ENCODE measurements at regions not wholly inside any gene's neighbourhood (a gene's known extent, or its start where the extent isn't known, plus 50 kb on each side); places are given as distances from the start of the nearest gene placed in this dataset.

- intact Hi-C loops (cut with DNase I), result no loop called here
- H3K4me1 ChIP-seq, result no peaks in the 10 kb centered on the region
- TF ChIP-seq POLR2AphosphoS5 (IDR thresholded peaks at IDR 0.05), result no peak
- no peak for TF ChIP-seq POLR2A (IDR thresholded peaks at IDR 0.05)
- no peak for TF ChIP-seq EP300 (IDR thresholded peaks at IDR 0.05)
- TF ChIP-seq, protein P1, sequence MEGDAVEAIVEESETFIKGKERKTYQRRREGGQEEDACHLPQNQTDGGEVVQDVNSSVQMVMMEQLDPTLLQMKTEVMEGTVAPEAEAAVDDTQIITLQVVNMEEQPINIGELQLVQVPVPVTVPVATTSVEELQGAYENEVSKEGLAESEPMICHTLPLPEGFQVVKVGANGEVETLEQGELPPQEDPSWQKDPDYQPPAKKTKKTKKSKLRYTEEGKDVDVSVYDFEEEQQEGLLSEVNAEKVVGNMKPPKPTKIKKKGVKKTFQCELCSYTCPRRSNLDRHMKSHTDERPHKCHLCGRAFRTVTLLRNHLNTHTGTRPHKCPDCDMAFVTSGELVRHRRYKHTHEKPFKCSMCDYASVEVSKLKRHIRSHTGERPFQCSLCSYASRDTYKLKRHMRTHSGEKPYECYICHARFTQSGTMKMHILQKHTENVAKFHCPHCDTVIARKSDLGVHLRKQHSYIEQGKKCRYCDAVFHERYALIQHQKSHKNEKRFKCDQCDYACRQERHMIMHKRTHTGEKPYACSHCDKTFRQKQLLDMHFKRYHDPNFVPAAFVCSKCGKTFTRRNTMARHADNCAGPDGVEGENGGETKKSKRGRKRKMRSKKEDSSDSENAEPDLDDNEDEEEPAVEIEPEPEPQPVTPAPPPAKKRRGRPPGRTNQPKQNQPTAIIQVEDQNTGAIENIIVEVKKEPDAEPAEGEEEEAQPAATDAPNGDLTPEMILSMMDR (IDR thresholded peaks at IDR 0.05), result no peak
- no peaks in the 10 kb centered on the region for H3K9me3 ChIP-seq
- no peaks in the 10 kb centered on the region for H3K36me3 ChIP-seq
- 88 to 89% methylated on average over 1 of the region's 1 CpG for WGBS, 2 donors
- DNase-seq, result no peak
- no peak overlapping the region for H3K27ac ChIP-seq
- no peak overlapping the region for H3K4me3 ChIP-seq
- H3K27me3 ChIP-seq, result peaks cover 0 to 9% (median 0%) of the 10 kb centered on the region in 3 donors
Observed at GRCh38 chr22:22093743-22094142, 111.2 kb upstream of the TOP3B start.

DNA sequence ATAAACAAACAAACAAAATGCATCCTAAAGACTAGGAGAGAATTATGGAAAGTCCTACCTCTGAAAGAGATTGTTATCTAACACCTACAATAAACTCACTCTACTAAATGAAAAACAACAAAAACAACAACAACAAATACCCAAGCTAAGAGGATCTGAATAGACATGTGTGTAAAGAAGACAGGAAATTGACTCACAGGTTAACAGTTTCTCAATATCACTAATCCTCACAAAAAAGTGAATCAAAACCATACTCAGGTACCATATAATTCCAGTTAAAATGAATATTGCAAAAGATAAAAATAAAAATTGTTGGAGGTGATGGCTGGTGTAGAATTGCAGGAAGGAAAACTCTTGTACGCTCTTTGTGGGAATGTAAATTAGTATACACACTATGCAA lies 110.4 kb upstream of the TOP3B start:
- TF ChIP-seq, protein P1 (IDR thresholded peaks at IDR 0.05), result no peak
- TF ChIP-seq POLR2AphosphoS5 (IDR thresholded peaks at IDR 0.05) (no peak), POLR2A (IDR thresholded peaks at IDR 0.05) (no peak), EP300 (IDR thresholded peaks at IDR 0.05) (no peak)
- Histone ChIP-seq H3K27ac (no peak overlapping the region), H3K4me3 (no peak overlapping the region), H3K36me3 (no peaks in the 10 kb centered on the region), H3K4me1 (no peaks in the 10 kb centered on the region), H3K27me3 (peaks cover 0 to 9% (median 0%) of the 10 kb centered on the region in 3 donors), H3K9me3 (no peaks in the 10 kb centered on the region)
- intact Hi-C loops (cut with DNase I), result no loop called here
- 80 to 81% methylated on average over 1 of the region's 1 CpG for whole genome bisulfite sequencing, 2 donors
- no peak for DNase-seq

DNA sequence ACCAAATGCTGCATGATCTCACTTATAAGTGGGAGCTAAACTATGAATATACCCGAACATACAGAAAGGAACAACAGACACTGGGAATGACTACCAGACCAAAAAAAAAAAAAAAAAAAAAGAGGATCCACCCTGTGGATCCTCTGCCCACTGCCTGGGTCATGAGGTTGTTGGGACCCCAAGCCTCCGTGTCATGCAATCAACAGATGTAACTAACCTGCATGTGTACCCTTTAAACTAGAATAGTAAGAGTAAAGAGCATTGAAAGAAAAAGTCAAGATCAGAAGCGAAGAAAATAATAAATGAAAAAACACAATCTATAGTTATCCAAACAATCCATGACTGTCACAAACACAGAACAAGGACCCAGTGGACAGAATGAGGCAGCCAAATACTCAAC lies 109.5 kb upstream of the TOP3B start:
- peaks cover 0 to 9% (median 0%) of the 10 kb centered on the region in 3 donors for H3K27me3 ChIP-seq
- WGBS, 2 donors, result 82 to 90% methylated on average over 3 of the region's 3 CpGs
- no peak overlapping the region for H3K4me3 ChIP-seq
- H3K9me3 ChIP-seq, result no peaks in the 10 kb centered on the region
- no peaks in the 10 kb centered on the region for H3K36me3 ChIP-seq
- DNase-seq, result no peak
- H3K4me1 ChIP-seq, result no peaks in the 10 kb centered on the region
- intact Hi-C loops (cut with DNase I), result no loop called here
- H3K27ac ChIP-seq, result no peak overlapping the region
- TF ChIP-seq, protein P1 (IDR thresholded peaks at IDR 0.05), result no peak
- TF ChIP-seq POLR2AphosphoS5 (IDR thresholded peaks at IDR 0.05) (no peak), POLR2A (IDR thresholded peaks at IDR 0.05) (no peak), EP300 (IDR thresholded peaks at IDR 0.05) (no peak)

GRCh38 chr22:22091400-22091878 lies 108.9 kb upstream of the TOP3B start:
- intact Hi-C loops (cut with DNase I), result no loop called here
- no peak for DNase-seq
- TF ChIP-seq POLR2AphosphoS5 (IDR thresholded peaks at IDR 0.05) (no peak), POLR2A (IDR thresholded peaks at IDR 0.05) (no peak), EP300 (IDR thresholded peaks at IDR 0.05) (no peak)
- TF ChIP-seq, protein P1 (IDR thresholded peaks at IDR 0.05), result no peak
- WGBS, 2 donors, result 88 to 89% methylated on average over 6 of the region's 6 CpGs
- H3K36me3 ChIP-seq, result no peaks in the 10 kb centered on the region
- H3K9me3 ChIP-seq, result no peaks in the 10 kb centered on the region
- H3K27me3 ChIP-seq, result peaks cover 0 to 9% (median 0%) of the 10 kb centered on the region in 3 donors
- H3K4me1 ChIP-seq, result no peaks in the 10 kb centered on the region
- no peak overlapping the region for H3K27ac ChIP-seq
- no peak overlapping the region for H3K4me3 ChIP-seq

Data from sigmoid colon (tissue), 6 donors.